HAP-1 (cell line): ENCODE measurements at regions not wholly inside any gene's neighbourhood (a gene's known extent, or its start where the extent isn't known, plus 50 kb on each side); places are given as distances from the start of the nearest gene placed in this dataset.

Source experiments
- DNase-seq, 2 experiments: peaks; one replicate each; pipeline ENCODE4 v3.0.0-alpha.2; 2016 to 2020; ENCODE audit warnings: low spot score in 2 of 2
- H3K27me3 ChIP-seq: fragments of 250-450 bp; sonication (Bioruptor Pico); 2 replicates; pipeline ENCODE4 v1.5.1; 2020; ENCODE audit warnings: low read depth, mild to moderate bottlenecking, moderate library complexity
- H3K36me3 ChIP-seq: fragments of 250-450 bp; sonication (Bioruptor Pico); replicated peaks from 2 replicates; pipeline ENCODE4 v1.5.1; 2020; ENCODE audit warnings: mild to moderate bottlenecking
- H3K4me1 ChIP-seq: fragments of 250-450 bp; sonication (Bioruptor Pico); 2 replicates; pipeline ENCODE4 v1.5.1; 2020; ENCODE audit warnings: mild to moderate bottlenecking
- H3K4me3 ChIP-seq: fragments of 250-450 bp; sonication (Bioruptor Pico); 2 replicates; pipeline ENCODE4 v1.5.1; 2020; ENCODE audit warnings: mild to moderate bottlenecking, moderate library complexity
- H3K9me3 ChIP-seq: fragments of 250-450 bp; sonication (Bioruptor Pico); 2 replicates; pipeline ENCODE4 v1.5.1; 2020; ENCODE audit warnings: mild to moderate bottlenecking, moderate library complexity
- in situ Hi-C: fragments of 300-500 bp; cut with MboI; formaldehyde crosslinking; loops from 3 replicates; pipeline ENCODE4 v1.14.3; 2020; ENCODE audit warnings: low sequenced_read_pairs, inconsistent platforms, mixed read lengths

GRCh38 chr5:146394486-146394885, 52.6 kb upstream of the TCERG1 start:
- DNase-seq: no peak
- in situ Hi-C loops: no loop called here
- Histone ChIP-seq H3K4me3 (no peak overlapping the region), H3K4me1 (no peaks in the 10 kb centered on the region), H3K27me3 (peaks cover 4% of the 10 kb centered on the region), H3K36me3 (no peaks in the 10 kb centered on the region), H3K9me3 (no peaks in the 10 kb centered on the region)

GRCh38 chr5:146395193-146395592, 51.9 kb upstream of the TCERG1 start:
- H3K4me1 ChIP-seq: no peaks in the 10 kb centered on the region
- no peaks in the 10 kb centered on the region for H3K9me3 ChIP-seq
- H3K36me3 ChIP-seq: no peaks in the 10 kb centered on the region
- in situ Hi-C loops: no loop called here
- no peak overlapping the region for H3K4me3 ChIP-seq
- H3K27me3 ChIP-seq: peaks cover 4% of the 10 kb centered on the region
- DNase-seq: peak in 1 of 2 experiments; percentile 8
